ENCODE measurements at regions not wholly inside any gene's neighbourhood (a gene's known extent, or its start where the extent isn't known, plus 50 kb on each side); places are given as distances from the start of the nearest gene placed in this dataset.
A peak's percentile ranks its signal among the peaks of the same experiment; 100 is the strongest.

GRCh38 chr1:4512636-4513035 is 141.8 kb upstream of the AJAP1 start:
- no peak for DNase-seq

- DNase-seq: no peak
Measured at GRCh38 chr1:4513685-4514084, 140.7 kb upstream of the AJAP1 start.

- no peak for DNase-seq
Measured at GRCh38 chr1:4515727-4516289, 138.6 kb upstream of the AJAP1 start.

GRCh38 chr1:4516596-4516995 is 137.8 kb upstream of the AJAP1 start:
- DNase-seq: no peak

- DNase-seq: no peak
Measured at GRCh38 chr1:4517186-4517954, 137.0 kb upstream of the AJAP1 start.

- no peak for DNase-seq
Measured at GRCh38 chr1:4518621-4519020, 135.8 kb upstream of the AJAP1 start.

GRCh38 chr1:4519954-4520353 is 134.5 kb upstream of the AJAP1 start:
- DNase-seq: no peak

GRCh38 chr1:4523551-4523950 is 130.9 kb upstream of the AJAP1 start:
- no peak for DNase-seq

- no peak for DNase-seq
Measured at GRCh38 chr1:4526747-4527146, 127.7 kb upstream of the AJAP1 start.

- peak; percentile 82 for DNase-seq
Measured at GRCh38 chr1:4527819-4528218, 126.6 kb upstream of the AJAP1 start.

GRCh38 chr1:4528590-4528989 is 125.8 kb upstream of the AJAP1 start:
- DNase-seq: no peak

- DNase-seq: no peak
Measured at GRCh38 chr1:4529446-4530165, 124.8 kb upstream of the AJAP1 start.

- no peak for DNase-seq
Measured at GRCh38 chr1:4530166-4530785, 124.1 kb upstream of the AJAP1 start.

GRCh38 chr1:4531842-4532241 is 122.6 kb upstream of the AJAP1 start:
- no peak for DNase-seq

GRCh38 chr1:4532656-4533055 is 121.8 kb upstream of the AJAP1 start:
- DNase-seq: no peak

GRCh38 chr1:4546911-4547310 is 107.5 kb upstream of the AJAP1 start:
- DNase-seq: no peak

- DNase-seq: no peak
Measured at GRCh38 chr1:4549930-4550329, 104.5 kb upstream of the AJAP1 start.

- no peak for DNase-seq
Measured at GRCh38 chr1:4550941-4551340, 103.5 kb upstream of the AJAP1 start.

GRCh38 chr1:4551706-4552105 is 102.7 kb upstream of the AJAP1 start:
- no peak for DNase-seq

GRCh38 chr1:4553761-4554160 is 100.6 kb upstream of the AJAP1 start:
- no peak for DNase-seq

- DNase-seq: no peak
Measured at GRCh38 chr1:4554271-4554865, 100.0 kb upstream of the AJAP1 start.

GRCh38 chr1:4557949-4558348 is 96.5 kb upstream of the AJAP1 start:
- no peak for DNase-seq

- no peak for DNase-seq
Measured at GRCh38 chr1:4561205-4561604, 93.2 kb upstream of the AJAP1 start.

All from DMS79 treated with DMSO at 0.1 percent for 48 hours (cell line).